ENCODE measurements at regions not wholly inside any gene's neighbourhood (a gene's known extent, or its start where the extent isn't known, plus 50 kb on each side); places are given as distances from the start of the nearest gene placed in this dataset.

DNA sequence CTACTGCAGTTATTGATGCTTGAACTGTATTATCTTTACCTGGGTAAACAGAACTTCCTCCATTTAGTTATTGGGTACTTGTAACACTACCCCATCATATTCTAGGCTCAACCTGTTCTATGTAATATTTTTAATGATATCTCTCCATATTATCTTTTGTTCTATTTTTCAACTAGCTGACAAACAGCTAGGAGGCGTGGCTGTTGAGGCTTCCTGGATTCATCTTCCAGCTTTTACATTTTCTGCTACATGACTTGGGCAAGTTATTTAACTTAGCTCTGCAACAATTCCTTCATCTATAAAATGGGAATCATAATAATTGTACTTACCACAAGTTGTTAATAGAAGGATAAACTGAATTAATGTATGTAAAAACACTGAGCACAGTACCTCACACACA lies 349.3 kb downstream of the PTTG2 start:
- TF ChIP-seq MAFK (IDR thresholded peaks at IDR 0.05; ENCODE audit: low read depth, low read length): no peak
- no peak for TF ChIP-seq POLR2A (IDR thresholded peaks at IDR 0.05; ENCODE audit: low read depth, low read length)
- TF ChIP-seq, protein P1, sequence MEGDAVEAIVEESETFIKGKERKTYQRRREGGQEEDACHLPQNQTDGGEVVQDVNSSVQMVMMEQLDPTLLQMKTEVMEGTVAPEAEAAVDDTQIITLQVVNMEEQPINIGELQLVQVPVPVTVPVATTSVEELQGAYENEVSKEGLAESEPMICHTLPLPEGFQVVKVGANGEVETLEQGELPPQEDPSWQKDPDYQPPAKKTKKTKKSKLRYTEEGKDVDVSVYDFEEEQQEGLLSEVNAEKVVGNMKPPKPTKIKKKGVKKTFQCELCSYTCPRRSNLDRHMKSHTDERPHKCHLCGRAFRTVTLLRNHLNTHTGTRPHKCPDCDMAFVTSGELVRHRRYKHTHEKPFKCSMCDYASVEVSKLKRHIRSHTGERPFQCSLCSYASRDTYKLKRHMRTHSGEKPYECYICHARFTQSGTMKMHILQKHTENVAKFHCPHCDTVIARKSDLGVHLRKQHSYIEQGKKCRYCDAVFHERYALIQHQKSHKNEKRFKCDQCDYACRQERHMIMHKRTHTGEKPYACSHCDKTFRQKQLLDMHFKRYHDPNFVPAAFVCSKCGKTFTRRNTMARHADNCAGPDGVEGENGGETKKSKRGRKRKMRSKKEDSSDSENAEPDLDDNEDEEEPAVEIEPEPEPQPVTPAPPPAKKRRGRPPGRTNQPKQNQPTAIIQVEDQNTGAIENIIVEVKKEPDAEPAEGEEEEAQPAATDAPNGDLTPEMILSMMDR (conservative IDR thresholded peaks at IDR 0.05; ENCODE audit: low read depth, low read length): no peak
- TF ChIP-seq RFX5 (IDR thresholded peaks at IDR 0.05; ENCODE audit: low read depth, low read length): no peak
- TF ChIP-seq, protein P2, sequence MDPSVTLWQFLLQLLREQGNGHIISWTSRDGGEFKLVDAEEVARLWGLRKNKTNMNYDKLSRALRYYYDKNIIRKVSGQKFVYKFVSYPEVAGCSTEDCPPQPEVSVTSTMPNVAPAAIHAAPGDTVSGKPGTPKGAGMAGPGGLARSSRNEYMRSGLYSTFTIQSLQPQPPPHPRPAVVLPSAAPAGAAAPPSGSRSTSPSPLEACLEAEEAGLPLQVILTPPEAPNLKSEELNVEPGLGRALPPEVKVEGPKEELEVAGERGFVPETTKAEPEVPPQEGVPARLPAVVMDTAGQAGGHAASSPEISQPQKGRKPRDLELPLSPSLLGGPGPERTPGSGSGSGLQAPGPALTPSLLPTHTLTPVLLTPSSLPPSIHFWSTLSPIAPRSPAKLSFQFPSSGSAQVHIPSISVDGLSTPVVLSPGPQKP (IDR thresholded peaks at IDR 0.05; ENCODE audit: borderline replicate concordance, low read depth, low read length): no peak
- TF ChIP-seq RAD21 (IDR thresholded peaks at IDR 0.05; ENCODE audit: low read length): no peak
- TF ChIP-seq FOS (IDR thresholded peaks at IDR 0.05; ENCODE audit: low read depth, low read length): no peak
- no peak for TF ChIP-seq MXI1 (IDR thresholded peaks at IDR 0.05; ENCODE audit: borderline replicate concordance, low read depth, low read length)
- no peak for TF ChIP-seq MAZ (IDR thresholded peaks at IDR 0.05; ENCODE audit: borderline replicate concordance, low read depth, low read length)

Measured in IMR-90 (cell line).